ENCODE measurements at regions not wholly inside any gene's neighbourhood (a gene's known extent, or its start where the extent isn't known, plus 50 kb on each side); places are given as distances from the start of the nearest gene placed in this dataset.
A peak's percentile ranks its signal among the peaks of the same experiment; 100 is the strongest.

DNA sequence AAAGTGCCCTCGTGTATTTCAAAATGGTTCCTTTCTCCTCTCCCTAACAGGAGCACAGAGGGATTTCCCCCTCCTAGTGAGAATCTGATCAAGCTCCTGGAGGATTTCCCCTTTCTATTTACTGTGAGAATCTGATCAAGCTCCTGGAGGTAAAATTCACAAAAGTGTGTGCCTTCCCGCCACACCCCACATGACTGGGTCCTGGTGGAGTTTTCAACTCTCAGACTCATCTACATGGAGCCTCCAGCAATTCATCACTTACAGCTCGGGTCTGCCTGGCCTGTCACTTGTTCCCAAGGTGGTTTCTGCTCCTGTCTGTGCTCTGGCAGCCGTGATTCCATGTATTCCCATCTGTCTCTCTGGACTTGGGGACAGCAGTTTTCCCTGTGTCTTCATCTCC is 590.7 kb downstream of the FBXO15 start:
- CTCF ChIA-PET = no interaction called here
- DNase-seq (ENCODE audit: low spot score) = no peak
- TF ChIP-seq, protein P1, sequence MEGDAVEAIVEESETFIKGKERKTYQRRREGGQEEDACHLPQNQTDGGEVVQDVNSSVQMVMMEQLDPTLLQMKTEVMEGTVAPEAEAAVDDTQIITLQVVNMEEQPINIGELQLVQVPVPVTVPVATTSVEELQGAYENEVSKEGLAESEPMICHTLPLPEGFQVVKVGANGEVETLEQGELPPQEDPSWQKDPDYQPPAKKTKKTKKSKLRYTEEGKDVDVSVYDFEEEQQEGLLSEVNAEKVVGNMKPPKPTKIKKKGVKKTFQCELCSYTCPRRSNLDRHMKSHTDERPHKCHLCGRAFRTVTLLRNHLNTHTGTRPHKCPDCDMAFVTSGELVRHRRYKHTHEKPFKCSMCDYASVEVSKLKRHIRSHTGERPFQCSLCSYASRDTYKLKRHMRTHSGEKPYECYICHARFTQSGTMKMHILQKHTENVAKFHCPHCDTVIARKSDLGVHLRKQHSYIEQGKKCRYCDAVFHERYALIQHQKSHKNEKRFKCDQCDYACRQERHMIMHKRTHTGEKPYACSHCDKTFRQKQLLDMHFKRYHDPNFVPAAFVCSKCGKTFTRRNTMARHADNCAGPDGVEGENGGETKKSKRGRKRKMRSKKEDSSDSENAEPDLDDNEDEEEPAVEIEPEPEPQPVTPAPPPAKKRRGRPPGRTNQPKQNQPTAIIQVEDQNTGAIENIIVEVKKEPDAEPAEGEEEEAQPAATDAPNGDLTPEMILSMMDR (conservative IDR thresholded peaks at IDR 0.05; ENCODE audit: low read depth) = no peak
- POLR2A ChIA-PET (ENCODE audit: low non-redundant PET) = no interaction called here
- no peak overlapping the region for H3K27ac ChIP-seq

- POLR2A ChIA-PET (ENCODE audit: low non-redundant PET) = no interaction called here
- TF ChIP-seq, protein P1 (conservative IDR thresholded peaks at IDR 0.05; ENCODE audit: low read depth) = no peak
- no peak overlapping the region for H3K27ac ChIP-seq
- DNase-seq (ENCODE audit: low spot score) = no peak
- CTCF ChIA-PET = no interaction called here
These were observed 595.5 kb downstream of the FBXO15 start for GRCh38 chr18:73552171-73552570.

DNA sequence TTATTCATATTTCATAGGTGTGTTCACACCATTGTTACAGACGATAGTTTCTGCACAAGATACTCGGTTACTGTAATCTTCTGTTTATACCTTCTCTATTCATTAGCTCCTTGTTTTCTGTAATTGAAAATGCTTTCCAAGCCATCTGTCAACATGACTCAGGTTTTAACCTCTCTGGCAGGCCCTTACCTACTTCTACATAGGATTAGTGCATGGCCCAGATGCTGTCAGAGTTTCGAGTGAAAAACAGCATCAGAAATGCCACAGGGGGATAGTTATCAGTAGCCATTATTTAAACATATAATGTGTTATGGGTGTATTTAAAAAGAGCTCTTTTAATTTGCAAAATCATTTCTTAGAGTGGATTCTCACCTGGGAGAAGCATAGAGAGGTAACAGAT is 596.4 kb downstream of the FBXO15 start:
- ChIA-PET POLR2A (ENCODE audit: low non-redundant PET) (no interaction called here), CTCF (no interaction called here)
- DNase-seq (ENCODE audit: low spot score) = no peak
- TF ChIP-seq, protein P1 (conservative IDR thresholded peaks at IDR 0.05; ENCODE audit: low read depth) = no peak
- H3K27ac ChIP-seq = no peak overlapping the region

DNA sequence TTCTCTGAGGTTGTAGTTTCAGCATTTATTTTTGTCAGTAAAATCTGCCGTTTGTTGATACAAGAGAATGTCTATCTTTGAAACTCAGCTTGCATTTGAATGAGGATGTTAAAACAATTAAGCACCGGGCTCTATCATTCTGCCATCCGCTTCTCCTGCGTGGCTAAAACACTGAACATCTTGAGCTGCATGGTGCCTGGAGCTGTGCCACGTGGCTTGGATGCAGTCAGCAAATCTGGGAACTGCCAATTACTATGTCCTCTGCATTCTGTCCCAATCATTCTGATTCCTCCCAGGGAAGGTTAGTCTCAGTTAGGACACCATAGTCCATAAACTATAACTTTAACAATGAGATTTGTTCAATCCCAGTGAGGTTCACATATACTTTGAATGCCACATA is 598.4 kb downstream of the FBXO15 start:
- no peak overlapping the region for H3K27ac ChIP-seq
- TF ChIP-seq, protein P1 (conservative IDR thresholded peaks at IDR 0.05; ENCODE audit: low read depth) = no peak
- ChIA-PET POLR2A (ENCODE audit: low non-redundant PET) (no interaction called here), CTCF (no interaction called here)
- no peak for DNase-seq (ENCODE audit: low spot score)

DNA sequence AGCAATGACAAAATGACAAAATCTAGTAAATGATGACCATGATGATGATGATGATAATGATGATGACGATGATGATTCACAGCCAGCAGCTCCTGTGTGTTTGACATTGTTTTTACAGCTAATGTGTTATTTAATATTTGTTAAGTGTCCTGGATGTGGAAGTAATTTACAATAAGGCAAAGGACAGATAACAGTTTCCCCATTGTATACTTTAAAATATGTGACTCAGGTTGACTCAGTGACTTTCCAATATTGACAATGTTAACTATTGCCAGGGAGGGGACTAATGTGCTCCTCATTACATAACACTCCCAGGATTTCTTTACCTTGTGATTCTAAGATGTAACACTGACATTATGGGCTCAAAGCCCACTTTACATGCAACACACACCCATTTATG is 602.2 kb downstream of the FBXO15 start:
- CTCF ChIA-PET = no interaction called here
- DNase-seq (ENCODE audit: low spot score) = peak; percentile 2
- POLR2A ChIA-PET (ENCODE audit: low non-redundant PET) = no interaction called here
- TF ChIP-seq, protein P1 (conservative IDR thresholded peaks at IDR 0.05; ENCODE audit: low read depth) = no peak
- no peak overlapping the region for H3K27ac ChIP-seq

- no peak overlapping the region for H3K27ac ChIP-seq
- no peak for DNase-seq (ENCODE audit: low spot score)
- ChIA-PET POLR2A (ENCODE audit: low non-redundant PET) (no interaction called here), CTCF (no interaction called here)
- TF ChIP-seq, protein P1 (conservative IDR thresholded peaks at IDR 0.05; ENCODE audit: low read depth) = no peak
These were observed 603.0 kb downstream of the FBXO15 start for GRCh38 chr18:73544617-73545016.

GRCh38 chr18:73544032-73544431 is 603.6 kb downstream of the FBXO15 start:
- ChIA-PET CTCF (no interaction called here), POLR2A (ENCODE audit: low non-redundant PET) (no interaction called here)
- no peak overlapping the region for H3K27ac ChIP-seq
- DNase-seq (ENCODE audit: low spot score) = no peak
- TF ChIP-seq, protein P1 (conservative IDR thresholded peaks at IDR 0.05; ENCODE audit: low read depth) = no peak

Measured in RWPE1 (cell line).